Upper lobe of left lung (tissue), 4 donors: ENCODE measurements at regions not wholly inside any gene's neighbourhood (a gene's known extent, or its start where the extent isn't known, plus 50 kb on each side); places are given as distances from the start of the nearest gene placed in this dataset.

Source experiments
- CTCF ChIP-seq, 6 experiments: fragments of 450-650 bp in 4 of 6; fragments of 200-600 bp in 2 of 6; sonication (generic) in 2 of 6; IDR thresholded peaks; one replicate each; pipeline ENCODE4 v1.5.1; 2016 to 2019; ENCODE audit warnings: antibody characterized with exemption in 6 of 6
- POLR2A ChIP-seq, 4 donors: fragments of 450-650 bp; IDR thresholded peaks; one replicate each; pipeline ENCODE4 v1.5.1; 2016 to 2017; ENCODE audit warnings: antibody characterized with exemption in 4 of 4, mild to moderate bottlenecking in 2 of 4
- POLR2AphosphoS5 ChIP-seq, 2 donors: sonication (generic); formaldehyde crosslinking; IDR thresholded peaks; one replicate each; pipeline ENCODE4 v1.5.1; 2017; ENCODE audit warnings: antibody characterized with exemption in 2 of 2

GRCh38 chrX:3415011-3415410 is 68.6 kb upstream of the MXRA5 start:
- TF ChIP-seq CTCF (IDR thresholded peaks at IDR 0.05) (no peak), POLR2A (IDR thresholded peaks at IDR 0.05) (no peak), POLR2AphosphoS5 (IDR thresholded peaks at IDR 0.05) (no peak)
